Lower leg skin (tissue), 3 donors: ENCODE measurements at regions not wholly inside any gene's neighbourhood (a gene's known extent, or its start where the extent isn't known, plus 50 kb on each side); places are given as distances from the start of the nearest gene placed in this dataset.

Experiments
- POLR2A ChIP-seq, 2 donors: fragments of 450-650 bp; IDR thresholded peaks; one replicate each; pipeline ENCODE4 v1.6.1; 2016 to 2017; ENCODE audit warnings: antibody characterized with exemption in 2 of 2, mild to moderate bottlenecking in 1 of 2, moderate library complexity in 1 of 2
- TF ChIP-seq, protein P1 (sequence below), 3 donors: fragments of 450-650 bp; IDR thresholded peaks; one replicate each; pipeline ENCODE4 v1.5.1; 2016; ENCODE audit warnings: antibody characterized with exemption in 3 of 3, mild to moderate bottlenecking in 3 of 3, moderate library complexity in 2 of 3

DNA sequence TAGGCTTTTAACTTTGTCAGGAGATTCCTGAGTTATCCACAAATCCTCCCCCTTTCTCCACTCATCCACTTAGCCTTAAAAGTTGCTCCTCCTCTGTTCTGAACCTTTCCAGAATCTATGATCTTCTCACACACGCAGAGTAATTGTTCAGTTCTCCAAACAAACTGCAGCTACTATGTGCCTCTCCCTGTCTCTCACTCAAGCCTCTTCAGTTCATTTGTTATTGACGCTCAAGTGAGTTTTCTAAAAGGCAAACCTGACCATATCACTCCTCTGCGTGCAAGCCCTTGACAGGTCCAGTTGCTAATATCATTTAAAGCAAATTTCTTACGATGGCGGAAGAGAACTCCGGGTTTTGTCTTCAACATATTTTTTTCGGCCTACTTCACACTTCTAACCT is 1169.7 kb upstream of the TENM4 start:
- TF ChIP-seq, protein P1, sequence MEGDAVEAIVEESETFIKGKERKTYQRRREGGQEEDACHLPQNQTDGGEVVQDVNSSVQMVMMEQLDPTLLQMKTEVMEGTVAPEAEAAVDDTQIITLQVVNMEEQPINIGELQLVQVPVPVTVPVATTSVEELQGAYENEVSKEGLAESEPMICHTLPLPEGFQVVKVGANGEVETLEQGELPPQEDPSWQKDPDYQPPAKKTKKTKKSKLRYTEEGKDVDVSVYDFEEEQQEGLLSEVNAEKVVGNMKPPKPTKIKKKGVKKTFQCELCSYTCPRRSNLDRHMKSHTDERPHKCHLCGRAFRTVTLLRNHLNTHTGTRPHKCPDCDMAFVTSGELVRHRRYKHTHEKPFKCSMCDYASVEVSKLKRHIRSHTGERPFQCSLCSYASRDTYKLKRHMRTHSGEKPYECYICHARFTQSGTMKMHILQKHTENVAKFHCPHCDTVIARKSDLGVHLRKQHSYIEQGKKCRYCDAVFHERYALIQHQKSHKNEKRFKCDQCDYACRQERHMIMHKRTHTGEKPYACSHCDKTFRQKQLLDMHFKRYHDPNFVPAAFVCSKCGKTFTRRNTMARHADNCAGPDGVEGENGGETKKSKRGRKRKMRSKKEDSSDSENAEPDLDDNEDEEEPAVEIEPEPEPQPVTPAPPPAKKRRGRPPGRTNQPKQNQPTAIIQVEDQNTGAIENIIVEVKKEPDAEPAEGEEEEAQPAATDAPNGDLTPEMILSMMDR (IDR thresholded peaks at IDR 0.05) = no peak
- TF ChIP-seq POLR2A (IDR thresholded peaks at IDR 0.05) = no peak
